GM12878 (cell line): ENCODE measurements at regions not wholly inside any gene's neighbourhood (a gene's known extent, or its start where the extent isn't known, plus 50 kb on each side); places are given as distances from the start of the nearest gene placed in this dataset.

ENCODE experiments used
- ATAC-seq: fragments of 200-7000 bp; cut with Tn5 transposase; 3 replicates; pipeline ENCODE4 v1.9.1; 2020; ENCODE audit warnings: mild to moderate bottlenecking, moderate library complexity
- BruUV-seq: library from RNA; stranded (reverse); fragments of 400-500 nt; replicated peaks from 2 replicates; lab custom pipeline; 2021; lab: Mats Ljungman, UMichigan
- CTCF ChIA-PET: fragments of 300-600 bp; sonication (Branson Sonifier 250); formaldehyde crosslinking; extraction: SDS; loops from one replicate; lab custom pipeline; 2021; ENCODE audit warnings: inconsistent platforms; lab: Yijun Ruan, JAX
- POLR2A ChIA-PET: fragments of 350-600 bp; formaldehyde crosslinking; extraction: SDS; loops from one replicate; lab custom pipeline; 2021; ENCODE audit warnings: inconsistent platforms; lab: Charles Lee
- RAD21 ChIA-PET: fragments of 300-600 bp; sonication (Branson Sonifier 250); formaldehyde crosslinking; loops from one replicate; lab custom pipeline; 2023; ENCODE audit warnings: antibody characterized with exemption; ENCODE audit not compliant: unreplicated experiment; lab: Charles Lee
- SMC1A ChIA-PET: fragments of 300-600 bp; sonication (Branson Sonifier 250); formaldehyde crosslinking; loops from one replicate; lab custom pipeline; 2023; ENCODE audit not compliant: unreplicated experiment, uncharacterized antibody; lab: Charles Lee
- DNase-seq: peaks from one replicate; pipeline ENCODE4 v3.0.0-alpha.2; 2011; ENCODE audit warnings: low read depth, low spot score
- FAIRE-seq: peaks from 3 replicates; lab custom pipeline; 2011; peaks lifted over from hg19 to GRCh38; lab: Jason Lieb, UNC
- H2AFZ ChIP-seq: 2 replicates; pipeline ENCODE4 v1.6.0; 2011; ENCODE audit warnings: low read depth, low read length, control low read depth; ENCODE audit not compliant: control insufficient read depth
- H3K27ac ChIP-seq: 2 replicates; pipeline ENCODE4 v1.5.1; 2011; ENCODE audit warnings: control low read depth; ENCODE audit not compliant: control insufficient read depth, insufficient read depth
- H3K27me3 ChIP-seq, 2 experiments: replicated peaks in 1 of 2; 2 replicates each; pipeline versions ENCODE4 v1.6.0 to v1.6.1; 2011; ENCODE audit warnings: low read length in 1 of 2; ENCODE audit not compliant: control insufficient read depth in 2 of 2, insufficient read depth in 2 of 2
- H3K36me3 ChIP-seq, 2 experiments: 2 replicates each; pipeline ENCODE4 v1.5.1; 2011; ENCODE audit warnings: low read length in 1 of 2; ENCODE audit not compliant: control insufficient read depth in 2 of 2, insufficient read depth in 2 of 2
- H3K4me1 ChIP-seq: 2 replicates; pipeline ENCODE4 v1.6.1; 2011; ENCODE audit warnings: mild to moderate bottlenecking, low read length, moderate library complexity, mixed read lengths; ENCODE audit not compliant: control insufficient read depth, insufficient read depth
- H3K4me2 ChIP-seq: 2 replicates; pipeline ENCODE4 v1.6.0; 2011; ENCODE audit warnings: control low read depth; ENCODE audit not compliant: control insufficient read depth, insufficient read depth
- H3K4me3 ChIP-seq: fragments of 200-600 bp; sonication (generic); 2 replicates; pipeline ENCODE4 v1.5.1; 2016
- H3K79me2 ChIP-seq: 2 replicates; pipeline ENCODE4 v1.6.0; 2011; ENCODE audit warnings: low read length; ENCODE audit not compliant: control insufficient read depth, insufficient read depth
- H3K9ac ChIP-seq: 2 replicates; pipeline ENCODE4 v1.8.0; 2011; ENCODE audit warnings: low read length, control low read depth, mixed read lengths; ENCODE audit not compliant: control insufficient read depth, insufficient read depth
- H3K9me3 ChIP-seq: replicated peaks from 3 replicates; pipeline ENCODE4 v1.5.1; 2011; ENCODE audit warnings: mild to moderate bottlenecking, low read length; ENCODE audit not compliant: control insufficient read depth, insufficient read depth
- H4K20me1 ChIP-seq: 2 replicates; pipeline ENCODE4 v1.6.0; 2011; ENCODE audit not compliant: control insufficient read depth, insufficient read depth
- BCL11A ChIP-seq: IDR thresholded peaks from 2 replicates; pipeline ENCODE4 v1.6.1; 2011; ENCODE audit warnings: low read depth, low read length
- CHD2 ChIP-seq: IDR thresholded peaks from 2 replicates; pipeline ENCODE4 v1.6.1; 2011; ENCODE audit warnings: low read depth, low read length, improper control_type of control experiment, borderline replicate concordance
- EGR1 ChIP-seq, 2 experiments: IDR thresholded peaks; 1 replicate in 1 of 2; 2 replicates in 1 of 2; pipeline ENCODE4 v1.6.1; 2011 to 2012; ENCODE audit warnings: low read depth in 2 of 2, low read length in 2 of 2, borderline replicate concordance in 1 of 2, mild to moderate bottlenecking in 1 of 2, moderate library complexity in 1 of 2
- EP300 ChIP-seq, 2 experiments: fragments of 150-350 bp in 1 of 2; IDR thresholded peaks; 2 replicates each; pipeline ENCODE4 v1.6.1; 2011 to 2012; ENCODE audit warnings: low read depth in 2 of 2, low read length in 2 of 2, borderline replicate concordance in 1 of 2, improper control_type of control experiment in 1 of 2, inconsistent platforms in 1 of 2; ENCODE audit not compliant: control insufficient read depth in 1 of 2
- GATAD2B ChIP-seq: fragments of 450-650 bp; conservative IDR thresholded peaks from 2 replicates; pipeline ENCODE4 v1.6.1; 2017; ENCODE audit warnings: low read depth, mild to moderate bottlenecking, moderate library complexity
- HDAC6 ChIP-seq: fragments of 200-600 bp; sonication (generic); IDR thresholded peaks from one replicate; pipeline ENCODE4 v1.8.0; 2017; ENCODE audit warnings: antibody characterized with exemption; ENCODE audit not compliant: unreplicated experiment
- HSF1 ChIP-seq: fragments of 150-350 bp; IDR thresholded peaks from 2 replicates; pipeline ENCODE4 v1.6.1; 2014; ENCODE audit warnings: mild to moderate bottlenecking, low read depth, low read length
- MLLT1 ChIP-seq: fragments of 450-650 bp; IDR thresholded peaks from 2 replicates; pipeline ENCODE4 v1.6.1; 2016; ENCODE audit warnings: mild to moderate bottlenecking
- MYB ChIP-seq: fragments of 150-350 bp; IDR thresholded peaks from 2 replicates; pipeline ENCODE4 v1.6.1; 2014; ENCODE audit warnings: mild to moderate bottlenecking, low read depth, low read length, borderline replicate concordance
- NBN ChIP-seq: fragments of 450-650 bp; IDR thresholded peaks from 2 replicates; pipeline ENCODE4 v1.6.1; 2016
- NFIC ChIP-seq: IDR thresholded peaks from 2 replicates; pipeline ENCODE4 v1.6.1; 2012; ENCODE audit warnings: low read depth, mild to moderate bottlenecking, inconsistent platforms, low read length, moderate library complexity
- NFXL1 ChIP-seq: fragments of 450-650 bp; IDR thresholded peaks from 2 replicates; pipeline ENCODE4 v1.6.1; 2017; ENCODE audit warnings: antibody characterized with exemption, mild to moderate bottlenecking, borderline replicate concordance
- POLR2AphosphoS5 ChIP-seq: IDR thresholded peaks from 2 replicates; pipeline ENCODE4 v1.6.1; 2011; ENCODE audit warnings: mild to moderate bottlenecking, low read length, inconsistent platforms
- POU2F2 ChIP-seq: IDR thresholded peaks from 3 replicates; pipeline ENCODE4 v1.6.1; 2011; ENCODE audit warnings: low read depth, mild to moderate bottlenecking, low read length, borderline replicate concordance
- RB1 ChIP-seq: fragments of 450-650 bp; formaldehyde crosslinking; IDR thresholded peaks from 2 replicates; pipeline ENCODE4 v1.6.1; 2017; ENCODE audit warnings: mild to moderate bottlenecking, borderline replicate concordance
- RELA ChIP-seq: fragments of 450-650 bp; IDR thresholded peaks from 2 replicates; pipeline ENCODE4 v1.8.0; 2014; ENCODE audit warnings: borderline replicate concordance; ENCODE audit not compliant: partially characterized antibody
- SIN3A ChIP-seq: IDR thresholded peaks from 2 replicates; pipeline ENCODE4 v1.6.1; 2012; ENCODE audit warnings: low read depth, low read length, improper control_type of control experiment
- SMC3 ChIP-seq: IDR thresholded peaks from 2 replicates; pipeline ENCODE4 v1.6.1; 2011; ENCODE audit warnings: low read length, improper control_type of control experiment, borderline replicate concordance
- SREBF1 ChIP-seq: IDR thresholded peaks from 2 replicates; pipeline ENCODE4 v1.6.1; 2012; ENCODE audit warnings: mild to moderate bottlenecking, low read length
- STAT1 ChIP-seq: fragments of 450-650 bp; conservative IDR thresholded peaks from 2 replicates; pipeline ENCODE4 v1.6.1; 2014; ENCODE audit warnings: antibody characterized with exemption, mild to moderate bottlenecking
- WGBS: methylation state at CpG from one replicate; pipeline ENCODE4 v1.1.6; 2016; ENCODE audit warnings: low lambda C conversion rate; ENCODE audit not compliant: insufficient replicate concordance, insufficient coverage; ENCODE audit errors: missing lambda C conversion rate; 5-methylcytosine and 5-hydroxymethylcytosine counted together
- in situ Hi-C: fragments of 300-500 bp; cut with MboI; formaldehyde crosslinking; loops from 9 replicates; pipeline ENCODE4 v1.14.3; 2018; ENCODE audit warnings: mixed read lengths
- intact Hi-C: fragments of 100-400 bp; cut with micrococcal nuclease; formaldehyde crosslinking; loops from one replicate; pipeline ENCODE4 v1.14.2; 2022; ENCODE audit not compliant: unreplicated experiment

DNA sequence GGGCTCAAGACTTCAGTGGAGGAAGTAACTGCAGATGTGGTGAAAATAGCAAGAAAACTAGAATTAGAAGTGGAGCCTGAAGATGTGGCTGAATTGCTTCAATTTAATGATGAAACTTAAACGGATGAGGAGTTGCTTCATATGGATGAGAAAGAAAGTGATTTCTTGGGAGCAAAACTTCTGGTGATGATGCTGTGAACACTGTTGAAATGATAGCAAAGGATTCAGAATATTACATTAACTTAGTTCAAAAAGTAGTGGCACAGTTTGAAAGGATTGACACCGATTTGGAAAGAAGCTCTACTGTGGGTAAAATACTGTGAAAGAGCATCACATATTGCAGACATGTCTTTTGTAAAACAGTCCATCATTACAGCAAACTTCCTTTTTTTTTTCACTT lies 638.0 kb downstream of the NYAP2 start:
- ATAC-seq (no peak), DNase-seq (no peak), FAIRE-seq (no peak)
- no TSS peak for BruUV-seq
- H4K20me1 ChIP-seq: no peaks in the 10 kb centered on the region
- H3K79me2 ChIP-seq: no peaks in the 10 kb centered on the region
- intact Hi-C loops: no loop called here
- H3K36me3 ChIP-seq: no peaks in the 10 kb centered on the region
- H2AFZ ChIP-seq: no peak overlapping the region
- H3K27ac ChIP-seq: no peak overlapping the region
- H3K9me3 ChIP-seq: no peaks in the 10 kb centered on the region
- TF ChIP-seq MYB: no peak
- no peak for TF ChIP-seq SREBF1
- no peak for TF ChIP-seq BCL11A
- TF ChIP-seq MLLT1: no peak
- no peak for TF ChIP-seq GATAD2B
- no peak for TF ChIP-seq RB1
- TF ChIP-seq EP300 (IDR thresholded peaks at IDR 0.05; ENCODE audit: borderline replicate concordance in 1 of 2, control insufficient read depth in 1 of 2, low read depth in 2 of 2, low read length in 2 of 2): no peak
- TF ChIP-seq CHD2: no peak
- TF ChIP-seq POU2F2: no peak
- no peak for TF ChIP-seq SIN3A
- no peak for TF ChIP-seq SMC3
- TF ChIP-seq RELA: no peak
- TF ChIP-seq NFIC: no peak
- TF ChIP-seq POLR2AphosphoS5: no peak
- TF ChIP-seq EGR1 (IDR thresholded peaks at IDR 0.05; ENCODE audit: borderline replicate concordance in 1 of 2, low read depth in 2 of 2, low read length in 2 of 2): no peak
- TF ChIP-seq STAT1: no peak
- no peak for TF ChIP-seq HDAC6
- no peak for TF ChIP-seq NBN
- TF ChIP-seq NFXL1: no peak
- no peak for TF ChIP-seq HSF1
- TF ChIP-seq, all 136 proteins: peak for 0
- Histone ChIP-seq H3K27me3 (no peaks in the 10 kb centered on the region; a peak in 1 of 4 replicates), H3K9ac (no peak overlapping the region), H3K4me1 (no peaks in the 10 kb centered on the region), H3K4me3 (no peak overlapping the region), H3K4me2 (no peak overlapping the region)
- ChIA-PET CTCF (no interaction called here), RAD21 (no interaction called here), POLR2A (no interaction called here), SMC1A (no interaction called here)
- WGBS: 0% methylated on average over 2 of the region's 2 CpGs
- in situ Hi-C loops: no loop called here
